ENCODE measurements at regions not wholly inside any gene's neighbourhood (a gene's known extent, or its start where the extent isn't known, plus 50 kb on each side); places are given as distances from the start of the nearest gene placed in this dataset.

- no peak for TF ChIP-seq CTCF (IDR thresholded peaks at IDR 0.05)
- no peak for TF ChIP-seq ZFX (IDR thresholded peaks at IDR 0.05; ENCODE audit: borderline replicate concordance)
These were observed 302.4 kb downstream of the SLC4A3 start for GRCh38 chr2:219929835-219930234.

All from 22Rv1 (cell line).